Neural progenitor cell (in vitro differentiated cells): ENCODE measurements at regions not wholly inside any gene's neighbourhood (a gene's known extent, or its start where the extent isn't known, plus 50 kb on each side); places are given as distances from the start of the nearest gene placed in this dataset.

Experiments
- DNase-seq: peaks from one replicate; pipeline ENCODE4 v3.0.0-alpha.2; 2016; ENCODE audit warnings: low spot score
- H2AFZ ChIP-seq: fragments of 200-600 bp; sonication (generic); replicated peaks from 2 replicates; pipeline ENCODE4 v1.6.1; 2016; ENCODE audit warnings: antibody characterized with exemption
- H3F3A ChIP-seq: fragments of 200-600 bp; sonication (generic); 2 replicates; pipeline ENCODE4 v1.6.1; 2016; ENCODE audit warnings: antibody characterized with exemption, low read depth
- H3K27ac ChIP-seq: fragments of 200-600 bp; sonication (generic); 2 replicates; pipeline ENCODE4 v1.5.1; 2016; ENCODE audit warnings: mild to moderate bottlenecking
- H3K27me3 ChIP-seq: fragments of 200-600 bp; sonication (generic); 2 replicates; pipeline ENCODE4 v1.6.1; 2016; ENCODE audit warnings: mild to moderate bottlenecking, moderate library complexity
- H3K36me3 ChIP-seq: fragments of 200-600 bp; sonication (generic); 2 replicates; pipeline ENCODE4 v1.5.1; 2016
- H3K4me1 ChIP-seq: fragments of 200-600 bp; sonication (generic); 2 replicates; pipeline ENCODE4 v1.6.1; 2016; ENCODE audit warnings: mixed run types
- H3K4me2 ChIP-seq: fragments of 200-600 bp; sonication (generic); 2 replicates; pipeline ENCODE4 v1.6.1; 2016
- H3K4me3 ChIP-seq: fragments of 200-600 bp; sonication (generic); 2 replicates; pipeline ENCODE4 v1.5.1; 2016
- H3K79me2 ChIP-seq: fragments of 200-600 bp; sonication (generic); 2 replicates; pipeline ENCODE4 v1.6.1; 2016; ENCODE audit warnings: low read depth
- H3K9ac ChIP-seq: fragments of 200-600 bp; sonication (generic); 2 replicates; pipeline ENCODE4 v1.6.1; 2016
- H3K9me3 ChIP-seq: fragments of 200-600 bp; sonication (generic); 2 replicates; pipeline ENCODE4 v1.5.1; 2016; ENCODE audit warnings: low read depth
- H4K20me1 ChIP-seq: fragments of 200-600 bp; sonication (generic); 2 replicates; pipeline ENCODE4 v1.6.1; 2016; ENCODE audit warnings: low read depth
- H3K27ac Mint-ChIP-seq: 3 replicates; pipeline ENCODE4 v1.8.0; 2021; ENCODE audit warnings: mixed read lengths
- H3K27me3 Mint-ChIP-seq: 2 replicates; pipeline ENCODE4 v1.8.0; 2022; ENCODE audit warnings: low read depth, mild to moderate bottlenecking, inconsistent platforms, moderate library complexity, mixed read lengths; ENCODE audit not compliant: insufficient read depth
- H3K36me3 Mint-ChIP-seq: 3 replicates; pipeline ENCODE4 v1.8.0; 2021; ENCODE audit warnings: mixed read lengths
- H3K4me1 Mint-ChIP-seq: 3 replicates; pipeline ENCODE4 v1.8.0; 2021; ENCODE audit warnings: mixed read lengths
- H3K4me3 Mint-ChIP-seq: 3 replicates; pipeline ENCODE4 v1.8.0; 2021; ENCODE audit warnings: mild to moderate bottlenecking, moderate library complexity, mixed read lengths
- H3K9me3 Mint-ChIP-seq: 3 replicates; pipeline ENCODE4 v1.8.0; 2020; ENCODE audit warnings: mixed read lengths
- EZH2 ChIP-seq: fragments of 200-600 bp; sonication (generic); IDR thresholded peaks from 2 replicates; pipeline ENCODE4 v1.6.1; 2017; ENCODE audit warnings: antibody characterized with exemption, mild to moderate bottlenecking, moderate library complexity
- EZH2phosphoT487 ChIP-seq: fragments of 200-600 bp; sonication (generic); IDR thresholded peaks from 2 replicates; pipeline ENCODE4 v1.6.1; 2017; ENCODE audit warnings: antibody characterized with exemption
- TF ChIP-seq, protein P1 (sequence below): fragments of 200-600 bp; sonication (generic); IDR thresholded peaks from 2 replicates; pipeline ENCODE4 v1.5.1; 2017; ENCODE audit warnings: antibody characterized with exemption, mild to moderate bottlenecking

DNA sequence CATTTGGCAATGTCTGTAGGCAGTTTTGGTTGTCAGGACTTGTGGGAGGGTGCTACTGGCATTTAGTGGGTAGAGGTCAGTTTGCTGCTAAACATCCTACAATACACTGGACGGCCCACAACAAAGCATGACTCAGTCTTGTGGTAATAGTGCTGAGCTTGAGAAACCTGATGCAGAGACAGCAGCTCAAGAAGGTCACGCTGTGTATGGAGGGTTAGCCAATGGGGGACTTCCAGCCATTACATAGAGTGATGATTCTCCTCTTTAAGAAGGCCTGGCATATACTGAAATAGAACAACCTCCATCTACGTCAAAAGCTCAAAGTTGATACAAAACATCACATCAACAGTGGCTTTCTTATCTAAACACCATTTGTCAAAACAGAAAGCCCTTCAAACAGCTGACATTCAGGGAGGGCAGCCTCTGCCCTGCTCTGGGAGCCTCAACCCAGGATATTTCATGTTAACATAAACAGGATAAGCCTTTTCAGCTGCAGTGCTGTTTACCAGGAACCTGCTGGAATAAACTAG, 143.0 kb downstream of the GPBP1 start:
- H3K4me2 ChIP-seq: no peak overlapping the region
- Mint-ChIP-seq H3K27me3 (peaks cover 3% of the 10 kb centered on the region), H3K36me3 (no peaks in the 10 kb centered on the region), H3K4me3 (no peak overlapping the region), H3K4me1 (no peaks in the 10 kb centered on the region), H3K9me3 (no peaks in the 10 kb centered on the region), H3K27ac (no peak overlapping the region)
- no peaks in the 10 kb centered on the region for H3K4me1 ChIP-seq
- TF ChIP-seq EZH2phosphoT487: no peak
- TF ChIP-seq, protein P1, sequence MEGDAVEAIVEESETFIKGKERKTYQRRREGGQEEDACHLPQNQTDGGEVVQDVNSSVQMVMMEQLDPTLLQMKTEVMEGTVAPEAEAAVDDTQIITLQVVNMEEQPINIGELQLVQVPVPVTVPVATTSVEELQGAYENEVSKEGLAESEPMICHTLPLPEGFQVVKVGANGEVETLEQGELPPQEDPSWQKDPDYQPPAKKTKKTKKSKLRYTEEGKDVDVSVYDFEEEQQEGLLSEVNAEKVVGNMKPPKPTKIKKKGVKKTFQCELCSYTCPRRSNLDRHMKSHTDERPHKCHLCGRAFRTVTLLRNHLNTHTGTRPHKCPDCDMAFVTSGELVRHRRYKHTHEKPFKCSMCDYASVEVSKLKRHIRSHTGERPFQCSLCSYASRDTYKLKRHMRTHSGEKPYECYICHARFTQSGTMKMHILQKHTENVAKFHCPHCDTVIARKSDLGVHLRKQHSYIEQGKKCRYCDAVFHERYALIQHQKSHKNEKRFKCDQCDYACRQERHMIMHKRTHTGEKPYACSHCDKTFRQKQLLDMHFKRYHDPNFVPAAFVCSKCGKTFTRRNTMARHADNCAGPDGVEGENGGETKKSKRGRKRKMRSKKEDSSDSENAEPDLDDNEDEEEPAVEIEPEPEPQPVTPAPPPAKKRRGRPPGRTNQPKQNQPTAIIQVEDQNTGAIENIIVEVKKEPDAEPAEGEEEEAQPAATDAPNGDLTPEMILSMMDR: no peak
- no peak for TF ChIP-seq EZH2
- H4K20me1 ChIP-seq: no peaks in the 10 kb centered on the region
- no peak overlapping the region for H3K27ac ChIP-seq
- no peaks in the 10 kb centered on the region for H3K36me3 ChIP-seq
- H3F3A ChIP-seq: peaks cover 4% of the 10 kb centered on the region
- no peak overlapping the region for H2AFZ ChIP-seq
- H3K27me3 ChIP-seq: no peaks in the 10 kb centered on the region
- H3K4me3 ChIP-seq: no peak overlapping the region
- no peak overlapping the region for H3K9ac ChIP-seq
- H3K79me2 ChIP-seq: no peaks in the 10 kb centered on the region
- no peaks in the 10 kb centered on the region for H3K9me3 ChIP-seq
- no peak for DNase-seq

DNA sequence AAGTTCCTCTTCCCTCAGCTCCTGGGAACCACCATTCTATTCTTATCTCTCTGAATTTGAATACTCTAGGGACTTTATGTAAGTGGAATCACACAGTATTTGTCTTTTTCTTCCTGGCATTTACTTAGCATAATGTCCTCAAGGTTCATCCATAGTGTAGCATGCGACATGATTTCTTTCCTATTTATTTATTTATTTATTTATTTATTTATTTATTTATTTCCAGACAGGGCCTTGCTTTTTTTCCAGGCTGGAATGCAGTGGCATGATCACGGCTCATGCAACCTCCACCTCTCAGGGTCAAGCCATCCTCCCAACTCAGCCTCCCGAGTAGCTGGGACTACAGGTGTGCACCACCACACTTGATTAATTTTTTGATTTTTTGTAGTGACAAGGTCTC, 142.1 kb downstream of the GPBP1 start:
- DNase-seq: no peak
- TF ChIP-seq, protein P1: no peak
- TF ChIP-seq EZH2phosphoT487 (no peak), EZH2 (no peak)
- Mint-ChIP-seq H3K36me3 (no peaks in the 10 kb centered on the region), H3K27me3 (peaks cover 3% of the 10 kb centered on the region), H3K4me3 (no peak overlapping the region), H3K4me1 (no peaks in the 10 kb centered on the region), H3K9me3 (no peaks in the 10 kb centered on the region), H3K27ac (no peak overlapping the region)
- H3F3A ChIP-seq: peaks cover 4% of the 10 kb centered on the region
- H3K79me2 ChIP-seq: no peaks in the 10 kb centered on the region
- H3K4me2 ChIP-seq: no peak overlapping the region
- H3K4me3 ChIP-seq: no peak overlapping the region
- no peaks in the 10 kb centered on the region for H3K4me1 ChIP-seq
- H3K9me3 ChIP-seq: no peaks in the 10 kb centered on the region
- no peak overlapping the region for H3K9ac ChIP-seq
- H3K27ac ChIP-seq: no peak overlapping the region
- no peaks in the 10 kb centered on the region for H4K20me1 ChIP-seq
- H2AFZ ChIP-seq: no peak overlapping the region
- H3K27me3 ChIP-seq: no peaks in the 10 kb centered on the region
- no peaks in the 10 kb centered on the region for H3K36me3 ChIP-seq
